ENCODE measurements at regions not wholly inside any gene's neighbourhood (a gene's known extent, or its start where the extent isn't known, plus 50 kb on each side); places are given as distances from the start of the nearest gene placed in this dataset.

DNA sequence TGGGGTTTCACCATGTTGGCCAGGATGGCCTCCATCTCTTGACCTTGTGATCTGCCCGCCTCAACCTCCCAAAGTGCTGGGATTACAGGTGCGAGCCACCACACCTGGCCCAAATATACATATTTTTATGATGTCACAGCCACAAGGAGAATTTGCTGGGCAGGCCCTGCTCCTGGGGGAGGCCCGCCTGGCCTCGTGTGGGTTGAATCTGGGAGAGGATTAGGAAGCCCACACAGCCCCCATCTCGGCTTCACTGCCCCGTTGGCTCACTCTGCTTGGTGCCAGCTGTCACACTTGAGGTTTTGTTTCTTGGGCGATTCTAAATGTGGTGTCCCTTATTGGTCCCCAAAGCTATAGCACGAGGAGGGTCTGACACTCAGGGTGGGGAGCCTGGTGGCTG lies 335.7 kb upstream of the AJAP1 start:
- no peak overlapping the region for H3K9ac ChIP-seq (ENCODE audit: insufficient read length)
- H3K27ac ChIP-seq: no peak overlapping the region
- no peak overlapping the region for H3K4me3 ChIP-seq
- no peaks in the 10 kb centered on the region for H3K9me3 ChIP-seq (ENCODE audit: low read depth, low read length)
- TF ChIP-seq FOXP2 (optimal IDR thresholded peaks at IDR 0.05; ENCODE audit: control extremely low read depth, extremely low read length, insufficient read depth): no peak
- TF ChIP-seq EZH2 (IDR thresholded peaks at IDR 0.05): no peak
- TF ChIP-seq POLR2AphosphoS5 (IDR thresholded peaks at IDR 0.05; ENCODE audit: borderline replicate concordance, low read depth, low read length): no peak
- DNase-seq (ENCODE audit: low read depth, low spot score): no peak
- no peaks in the 10 kb centered on the region for H3K36me3 ChIP-seq (ENCODE audit: insufficient read depth, low read length)

DNA sequence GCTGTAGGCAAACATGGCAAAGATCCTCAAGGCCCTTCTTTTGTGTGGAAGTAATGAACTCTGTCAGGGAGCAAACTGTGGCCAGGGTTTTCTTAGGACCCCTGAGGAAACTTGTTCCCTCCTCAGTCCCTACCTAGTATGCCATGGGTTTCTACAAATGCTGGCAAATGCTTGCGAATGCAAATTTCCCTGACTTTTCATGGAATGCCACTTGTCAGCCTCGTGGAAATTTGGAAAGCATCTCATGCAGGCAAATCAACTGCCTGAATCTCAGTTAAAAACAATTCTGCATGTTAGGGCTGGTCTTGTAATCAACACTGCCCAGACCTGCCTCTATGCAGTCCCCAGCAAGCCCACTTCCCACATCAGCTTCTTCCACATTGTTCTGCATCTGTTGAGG lies 334.9 kb upstream of the AJAP1 start:
- no peak overlapping the region for H3K9ac ChIP-seq (ENCODE audit: insufficient read length)
- H3K36me3 ChIP-seq (ENCODE audit: insufficient read depth, low read length): no peaks in the 10 kb centered on the region
- H3K9me3 ChIP-seq (ENCODE audit: low read depth, low read length): no peaks in the 10 kb centered on the region
- no peak for DNase-seq (ENCODE audit: low read depth, low spot score)
- no peak for TF ChIP-seq EZH2 (IDR thresholded peaks at IDR 0.05)
- TF ChIP-seq POLR2AphosphoS5 (IDR thresholded peaks at IDR 0.05; ENCODE audit: borderline replicate concordance, low read depth, low read length): no peak
- no peak for TF ChIP-seq FOXP2 (optimal IDR thresholded peaks at IDR 0.05; ENCODE audit: control extremely low read depth, extremely low read length, insufficient read depth)
- no peak overlapping the region for H3K27ac ChIP-seq
- no peak overlapping the region for H3K4me3 ChIP-seq

DNA sequence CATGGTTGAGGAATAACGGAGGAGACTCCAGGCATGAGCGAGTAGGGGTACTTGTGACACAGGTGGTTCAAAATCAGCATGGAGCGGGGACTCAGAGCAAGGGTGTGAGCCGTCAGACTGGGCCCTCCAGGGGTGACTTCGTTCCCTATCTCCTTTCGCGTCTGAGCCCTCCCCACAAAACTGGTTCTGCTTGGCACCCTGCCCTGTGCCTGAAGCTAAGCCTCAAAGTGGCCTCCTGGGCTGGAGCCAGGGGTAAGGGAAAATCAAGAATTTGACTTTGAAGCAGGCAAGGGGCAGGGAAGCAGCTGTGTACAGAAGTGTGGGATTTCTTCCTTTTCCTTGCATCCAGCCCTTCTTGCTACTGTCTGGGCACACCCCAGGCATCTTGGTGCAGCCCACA lies 331.5 kb upstream of the AJAP1 start:
- Histone ChIP-seq H3K9ac (ENCODE audit: insufficient read length) (no peak overlapping the region), H3K36me3 (ENCODE audit: insufficient read depth, low read length) (no peaks in the 10 kb centered on the region), H3K27ac (no peak overlapping the region), H3K9me3 (ENCODE audit: low read depth, low read length) (no peaks in the 10 kb centered on the region), H3K4me3 (no peak overlapping the region)
- no peak for DNase-seq (ENCODE audit: low read depth, low spot score)
- no peak for TF ChIP-seq EZH2 (IDR thresholded peaks at IDR 0.05)
- no peak for TF ChIP-seq POLR2AphosphoS5 (IDR thresholded peaks at IDR 0.05; ENCODE audit: borderline replicate concordance, low read depth, low read length)
- TF ChIP-seq FOXP2 (optimal IDR thresholded peaks at IDR 0.05; ENCODE audit: control extremely low read depth, extremely low read length, insufficient read depth): no peak

DNA sequence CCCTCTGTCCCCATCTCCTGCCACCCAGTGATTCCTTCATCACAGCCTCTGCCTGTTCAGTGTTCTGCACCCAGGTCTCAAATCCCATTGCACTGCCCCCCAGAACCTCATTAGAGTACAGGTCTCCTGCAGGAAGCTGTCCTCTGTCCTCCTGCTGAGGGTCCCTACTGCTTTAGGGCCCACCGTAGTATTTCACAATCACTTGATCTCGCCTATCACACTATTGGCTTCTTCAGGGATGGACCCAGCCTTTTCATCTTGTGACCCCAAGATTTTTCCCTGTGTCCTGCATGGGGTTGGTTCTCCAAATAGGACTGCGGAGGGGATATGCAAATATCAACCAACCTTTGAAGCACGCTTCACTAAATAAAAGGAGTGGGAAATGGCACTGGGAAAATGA lies 331.1 kb upstream of the AJAP1 start:
- TF ChIP-seq FOXP2 (optimal IDR thresholded peaks at IDR 0.05; ENCODE audit: control extremely low read depth, extremely low read length, insufficient read depth): no peak
- TF ChIP-seq POLR2AphosphoS5 (IDR thresholded peaks at IDR 0.05; ENCODE audit: borderline replicate concordance, low read depth, low read length): no peak
- no peak for TF ChIP-seq EZH2 (IDR thresholded peaks at IDR 0.05)
- no peak overlapping the region for H3K27ac ChIP-seq
- no peak overlapping the region for H3K4me3 ChIP-seq
- H3K9ac ChIP-seq (ENCODE audit: insufficient read length): no peak overlapping the region
- H3K36me3 ChIP-seq (ENCODE audit: insufficient read depth, low read length): no peaks in the 10 kb centered on the region
- DNase-seq (ENCODE audit: low read depth, low spot score): no peak
- no peaks in the 10 kb centered on the region for H3K9me3 ChIP-seq (ENCODE audit: low read depth, low read length)

DNA sequence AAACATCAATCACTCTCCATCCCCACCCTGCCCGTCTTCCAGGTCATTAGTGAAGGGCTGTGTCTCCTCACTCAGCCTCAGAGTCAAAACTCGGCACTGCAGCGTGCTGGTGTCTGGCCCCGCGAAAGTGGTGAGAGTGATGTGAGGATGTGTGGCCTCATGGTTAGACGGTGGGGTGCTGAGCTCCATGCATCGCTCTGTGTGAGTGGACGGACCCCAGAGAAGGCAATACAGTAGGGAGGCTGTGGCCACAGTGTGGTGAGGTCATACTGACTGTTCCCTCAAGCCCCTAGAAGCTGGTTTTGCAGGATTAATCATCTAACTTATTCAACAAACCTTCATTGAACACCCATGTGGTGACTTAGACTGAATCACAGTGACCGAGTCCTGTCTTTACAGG lies 329.9 kb upstream of the AJAP1 start:
- no peak overlapping the region for H3K27ac ChIP-seq
- H3K36me3 ChIP-seq (ENCODE audit: insufficient read depth, low read length): no peaks in the 10 kb centered on the region
- H3K4me3 ChIP-seq: no peak overlapping the region
- no peaks in the 10 kb centered on the region for H3K9me3 ChIP-seq (ENCODE audit: low read depth, low read length)
- TF ChIP-seq EZH2 (IDR thresholded peaks at IDR 0.05) (no peak), FOXP2 (optimal IDR thresholded peaks at IDR 0.05; ENCODE audit: control extremely low read depth, extremely low read length, insufficient read depth) (no peak), POLR2AphosphoS5 (IDR thresholded peaks at IDR 0.05; ENCODE audit: borderline replicate concordance, low read depth, low read length) (no peak)
- no peak for DNase-seq (ENCODE audit: low read depth, low spot score)
- no peak overlapping the region for H3K9ac ChIP-seq (ENCODE audit: insufficient read length)

DNA sequence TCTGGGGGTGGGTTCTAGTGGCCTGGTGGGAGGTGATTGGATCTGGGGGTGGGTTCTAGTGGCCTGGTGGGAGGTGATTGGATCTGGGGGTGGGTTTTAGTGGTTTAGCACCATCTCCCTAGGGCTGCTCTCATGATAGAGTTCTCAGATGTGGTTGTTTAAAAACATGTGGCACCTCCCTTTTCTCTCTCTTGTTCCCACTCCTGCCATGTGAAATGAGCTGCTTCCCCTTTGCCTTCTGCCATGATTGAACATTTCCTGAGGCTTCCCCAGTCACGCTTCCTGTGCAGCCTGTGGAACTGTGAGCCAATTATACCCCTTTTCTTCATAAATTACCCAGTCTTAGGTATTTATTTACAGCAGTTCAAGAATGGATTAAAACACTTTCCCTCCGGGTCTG lies 327.3 kb upstream of the AJAP1 start:
- Histone ChIP-seq H3K4me3 (no peak overlapping the region), H3K9me3 (ENCODE audit: low read depth, low read length) (no peaks in the 10 kb centered on the region), H3K27ac (no peak overlapping the region), H3K36me3 (ENCODE audit: insufficient read depth, low read length) (no peaks in the 10 kb centered on the region), H3K9ac (ENCODE audit: insufficient read length) (no peak overlapping the region)
- no peak for DNase-seq (ENCODE audit: low read depth, low spot score)
- TF ChIP-seq EZH2 (IDR thresholded peaks at IDR 0.05) (no peak), FOXP2 (optimal IDR thresholded peaks at IDR 0.05; ENCODE audit: control extremely low read depth, extremely low read length, insufficient read depth) (no peak)

DNA sequence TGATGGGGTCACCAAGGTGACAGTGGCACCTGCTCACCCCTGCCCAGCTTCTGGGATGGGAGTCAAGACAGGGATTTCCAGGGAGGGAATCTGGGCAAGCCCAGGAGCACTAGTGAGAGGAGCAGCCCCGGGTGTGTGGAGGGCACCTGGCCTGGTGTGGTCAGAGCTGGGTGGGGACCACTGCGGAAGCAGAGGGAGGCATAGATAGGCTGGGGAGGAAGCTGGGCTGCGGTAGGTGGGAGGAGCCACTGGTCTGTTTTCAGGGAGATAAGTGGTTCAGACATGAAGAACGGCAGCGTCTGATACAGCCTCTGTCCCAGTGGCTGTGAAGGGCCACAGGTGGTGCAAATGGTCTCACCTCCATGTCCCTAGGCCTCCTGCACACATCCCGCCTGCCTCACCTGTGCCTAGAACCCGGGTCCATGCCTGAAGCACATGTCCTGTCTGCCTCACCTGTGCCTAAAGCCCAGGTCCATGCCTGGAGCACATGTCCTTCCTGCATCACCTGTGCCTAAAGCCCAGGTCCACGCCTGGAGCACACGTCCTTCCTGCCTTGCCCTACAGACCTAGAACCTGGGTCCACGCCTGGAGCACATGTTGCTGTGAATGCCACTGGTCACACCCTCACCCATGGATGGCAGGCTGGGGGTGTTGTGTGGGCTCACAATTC lies 325.9 kb upstream of the AJAP1 start:
- no peak overlapping the region for H3K9ac ChIP-seq (ENCODE audit: insufficient read length)
- no peaks in the 10 kb centered on the region for H3K9me3 ChIP-seq (ENCODE audit: low read depth, low read length)
- no peaks in the 10 kb centered on the region for H3K36me3 ChIP-seq (ENCODE audit: insufficient read depth, low read length)
- H3K27ac ChIP-seq: no peak overlapping the region
- no peak overlapping the region for H3K4me3 ChIP-seq
- DNase-seq (ENCODE audit: low read depth, low spot score): no peak
- TF ChIP-seq EZH2 (IDR thresholded peaks at IDR 0.05) (no peak), POLR2AphosphoS5 (IDR thresholded peaks at IDR 0.05; ENCODE audit: borderline replicate concordance, low read depth, low read length) (no peak), FOXP2 (optimal IDR thresholded peaks at IDR 0.05; ENCODE audit: control extremely low read depth, extremely low read length, insufficient read depth) (no peak)

DNA sequence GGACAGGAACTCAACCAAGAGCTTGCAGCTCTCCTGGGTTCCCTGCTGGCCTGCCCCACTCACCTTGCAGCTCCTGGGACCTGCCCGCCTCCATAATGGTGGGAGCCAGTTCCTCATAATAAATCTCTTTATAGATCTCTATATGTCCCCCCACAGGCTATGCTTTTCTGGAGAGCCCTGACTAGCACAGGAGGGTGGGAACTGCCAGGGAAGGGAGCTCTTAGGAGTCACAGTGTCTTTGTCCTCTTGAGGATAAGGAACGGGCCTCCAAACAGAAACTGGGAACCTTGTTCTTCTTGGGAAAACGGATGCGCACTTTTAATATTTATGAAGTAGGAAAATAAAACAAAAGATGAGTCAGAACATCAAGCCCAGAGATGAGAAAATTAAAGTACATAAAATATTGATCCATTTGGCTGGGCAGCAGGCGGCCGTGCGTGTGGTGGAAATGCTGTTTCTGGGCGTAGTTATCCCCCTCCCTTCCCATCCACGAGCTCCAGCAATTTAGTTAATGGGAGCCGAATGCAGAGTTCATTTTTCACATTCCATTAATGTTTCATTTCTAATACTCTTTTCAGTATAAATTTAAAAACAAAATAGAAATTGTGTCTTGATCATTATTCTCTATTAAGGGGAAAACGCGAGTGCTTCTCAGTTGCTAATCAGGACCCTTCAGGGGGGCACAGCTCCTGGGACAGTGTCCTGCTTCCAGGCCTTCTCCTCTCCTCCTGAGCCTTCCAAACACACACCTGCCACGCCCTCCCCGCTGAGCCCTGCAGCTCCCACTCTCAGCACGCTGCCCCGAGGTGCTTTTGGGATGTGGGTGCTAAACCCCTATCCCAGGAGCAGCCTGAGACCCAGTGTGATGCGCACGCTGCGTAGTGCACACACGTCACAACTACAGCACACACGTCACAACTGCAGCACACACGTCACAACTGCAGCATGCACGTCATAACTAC lies 323.3 kb upstream of the AJAP1 start:
- Histone ChIP-seq H3K4me3 (no peak overlapping the region), H3K27ac (no peak overlapping the region), H3K36me3 (ENCODE audit: insufficient read depth, low read length) (no peaks in the 10 kb centered on the region), H3K9ac (ENCODE audit: insufficient read length) (no peak overlapping the region), H3K9me3 (ENCODE audit: low read depth, low read length) (no peaks in the 10 kb centered on the region)
- TF ChIP-seq EZH2 (IDR thresholded peaks at IDR 0.05) (no peak), FOXP2 (optimal IDR thresholded peaks at IDR 0.05; ENCODE audit: control extremely low read depth, extremely low read length, insufficient read depth) (no peak), POLR2AphosphoS5 (IDR thresholded peaks at IDR 0.05; ENCODE audit: borderline replicate concordance, low read depth, low read length) (no peak)
- DNase-seq (ENCODE audit: low read depth, low spot score): no peak
